Skeletal muscle satellite cell (primary cell): ENCODE measurements at regions not wholly inside any gene's neighbourhood (a gene's known extent, or its start where the extent isn't known, plus 50 kb on each side); places are given as distances from the start of the nearest gene placed in this dataset.

Experiments
- H3K27me3 ChIP-seq: 2 replicates; pipeline ENCODE4 v1.7.0; 2013; ENCODE audit warnings: low read length; ENCODE audit not compliant: control insufficient read depth, insufficient read depth
- H3K36me3 ChIP-seq: 2 replicates; pipeline ENCODE4 v1.7.0; 2013; ENCODE audit warnings: mild to moderate bottlenecking, control low read depth, low read length; ENCODE audit not compliant: insufficient read depth
- H3K4me1 ChIP-seq: 2 replicates; pipeline ENCODE4 v1.7.0; 2013; ENCODE audit warnings: low read length; ENCODE audit not compliant: control insufficient read depth, insufficient read depth
- H3K4me2 ChIP-seq: 2 replicates; pipeline ENCODE4 v1.7.0; 2013; ENCODE audit warnings: mild to moderate bottlenecking, low read length
- H3K4me3 ChIP-seq: 2 replicates; pipeline ENCODE4 v1.7.0; 2013; ENCODE audit warnings: low read length
- H3K9ac ChIP-seq: 2 replicates; pipeline ENCODE4 v1.7.0; 2013; ENCODE audit warnings: mild to moderate bottlenecking, low read depth, low read length, moderate library complexity
- H3K9me3 ChIP-seq: replicated peaks from 2 replicates; pipeline ENCODE4 v1.7.0; 2013; ENCODE audit warnings: mild to moderate bottlenecking, control low read depth, low read length

DNA sequence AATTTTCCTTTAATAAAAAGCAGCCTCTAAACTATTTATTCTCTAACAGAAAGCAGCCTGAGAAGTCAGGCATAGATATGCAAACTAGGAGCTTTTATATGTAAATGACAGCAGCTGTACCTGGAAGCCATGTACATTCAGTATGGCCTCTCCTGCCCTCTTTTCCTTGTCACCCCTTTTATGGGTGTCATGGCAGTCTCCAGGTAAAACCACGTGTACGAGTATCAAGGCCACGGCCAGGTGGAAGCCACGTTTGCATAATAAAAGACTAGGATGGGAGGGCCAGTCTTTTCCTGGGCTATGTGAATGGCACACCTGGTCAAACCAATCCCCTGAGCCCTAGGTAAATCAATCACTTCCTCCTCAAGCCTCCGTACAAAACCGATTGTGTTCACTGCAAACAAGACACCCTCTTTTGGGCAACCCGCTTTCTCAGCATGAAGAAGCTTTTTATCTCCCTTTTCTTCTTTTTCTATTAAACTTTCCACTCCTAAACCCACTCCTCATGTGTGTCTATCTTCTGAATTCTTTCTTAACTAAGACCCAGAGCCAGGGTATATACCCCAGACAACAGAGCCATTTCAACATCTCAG lies 419.5 kb upstream of the CTNND2 start:
- Histone ChIP-seq H3K36me3 (no peaks in the 10 kb centered on the region), H3K9me3 (no peaks in the 10 kb centered on the region), H3K4me2 (no peak overlapping the region), H3K27me3 (no peaks in the 10 kb centered on the region), H3K4me1 (no peaks in the 10 kb centered on the region), H3K4me3 (no peak overlapping the region), H3K9ac (no peak overlapping the region)

DNA sequence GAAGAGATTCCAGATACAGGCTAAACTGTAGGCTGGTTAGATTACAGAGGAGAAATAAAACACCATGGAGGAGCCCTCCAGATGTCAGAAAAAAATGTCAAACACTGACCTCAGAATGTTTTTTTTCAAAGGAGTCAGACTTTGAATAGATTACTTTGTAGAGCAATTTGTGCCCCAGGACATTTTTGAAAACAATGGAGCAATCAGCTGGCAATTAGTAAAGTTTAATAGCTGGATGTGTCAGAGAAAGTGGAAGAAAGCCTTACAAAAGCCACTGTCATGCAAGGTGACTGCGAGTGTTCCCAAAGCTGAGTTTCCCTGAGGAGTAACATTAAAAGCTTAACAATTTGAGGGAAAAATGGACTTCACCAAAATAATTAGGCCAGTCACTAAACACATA lies 417.8 kb upstream of the CTNND2 start:
- Histone ChIP-seq H3K9ac (no peak overlapping the region), H3K9me3 (no peaks in the 10 kb centered on the region), H3K4me1 (no peaks in the 10 kb centered on the region), H3K27me3 (no peaks in the 10 kb centered on the region), H3K4me3 (no peak overlapping the region), H3K4me2 (no peak overlapping the region), H3K36me3 (no peaks in the 10 kb centered on the region)

DNA sequence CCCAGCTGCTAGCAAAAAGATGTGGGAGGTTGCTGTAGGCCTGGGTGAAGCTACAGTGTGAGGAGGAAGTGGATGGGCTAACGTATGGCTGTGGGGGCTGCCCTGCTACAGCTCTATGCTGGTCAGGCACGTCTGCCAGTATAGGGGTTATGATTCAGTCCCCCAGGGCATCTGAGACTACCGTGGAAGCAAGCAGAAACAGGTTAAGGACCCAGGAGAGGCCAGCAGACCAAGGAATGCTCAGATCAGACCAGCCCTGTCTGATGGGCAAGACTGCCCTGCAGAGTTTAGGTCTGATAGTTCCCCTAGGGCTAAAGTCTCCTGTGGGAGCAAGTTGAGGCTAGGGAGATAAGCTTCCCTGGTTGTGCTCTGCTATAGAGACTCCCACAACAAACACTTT lies 416.1 kb upstream of the CTNND2 start:
- no peaks in the 10 kb centered on the region for H3K4me1 ChIP-seq
- no peak overlapping the region for H3K9ac ChIP-seq
- no peaks in the 10 kb centered on the region for H3K36me3 ChIP-seq
- no peak overlapping the region for H3K4me2 ChIP-seq
- H3K27me3 ChIP-seq: no peaks in the 10 kb centered on the region
- no peaks in the 10 kb centered on the region for H3K9me3 ChIP-seq
- H3K4me3 ChIP-seq: no peak overlapping the region

DNA sequence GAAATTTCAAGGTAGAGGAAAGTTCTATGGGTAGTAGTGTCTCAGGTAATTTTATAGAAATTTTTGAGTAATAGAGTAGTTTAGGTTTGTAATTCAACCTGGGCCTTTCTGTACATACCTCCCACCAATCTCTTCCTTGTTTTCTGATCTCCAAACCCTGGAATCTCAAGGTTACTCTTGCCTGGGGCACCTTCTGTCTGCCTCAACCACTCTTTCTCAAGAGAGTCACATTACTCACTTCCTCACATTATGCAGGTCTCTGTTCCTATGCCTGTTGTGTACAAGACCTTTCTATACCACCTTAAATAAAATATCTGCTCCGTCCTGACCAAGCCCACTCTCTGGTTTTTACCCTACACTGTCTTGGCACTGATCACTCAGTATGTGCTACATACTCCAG lies 412.6 kb upstream of the CTNND2 start:
- H3K9ac ChIP-seq: no peak overlapping the region
- H3K4me3 ChIP-seq: no peak overlapping the region
- H3K4me1 ChIP-seq: no peaks in the 10 kb centered on the region
- no peak overlapping the region for H3K4me2 ChIP-seq
- H3K27me3 ChIP-seq: no peaks in the 10 kb centered on the region
- H3K9me3 ChIP-seq: no peaks in the 10 kb centered on the region
- no peaks in the 10 kb centered on the region for H3K36me3 ChIP-seq

DNA sequence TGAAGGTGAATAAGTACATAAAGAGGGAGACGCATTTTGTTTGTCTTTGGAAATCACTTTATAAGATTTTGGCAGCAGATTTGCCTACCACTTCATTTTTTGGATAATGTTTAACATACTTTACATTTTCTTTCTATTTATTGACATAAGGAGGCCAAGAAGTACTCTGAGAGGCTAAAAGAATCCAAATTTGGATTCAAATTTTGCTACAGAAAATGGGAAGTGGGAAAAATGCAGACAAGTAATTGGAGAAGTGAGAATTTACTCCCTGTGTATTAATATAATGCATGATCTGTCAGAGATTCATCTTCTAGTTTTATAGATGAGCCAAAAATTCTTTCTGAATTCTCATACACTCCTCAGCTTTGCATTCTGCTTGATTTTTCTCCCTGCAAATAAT lies 411.2 kb upstream of the CTNND2 start:
- no peaks in the 10 kb centered on the region for H3K4me1 ChIP-seq
- no peaks in the 10 kb centered on the region for H3K9me3 ChIP-seq
- H3K27me3 ChIP-seq: no peaks in the 10 kb centered on the region
- no peak overlapping the region for H3K9ac ChIP-seq
- H3K4me2 ChIP-seq: no peak overlapping the region
- no peak overlapping the region for H3K4me3 ChIP-seq
- H3K36me3 ChIP-seq: no peaks in the 10 kb centered on the region

DNA sequence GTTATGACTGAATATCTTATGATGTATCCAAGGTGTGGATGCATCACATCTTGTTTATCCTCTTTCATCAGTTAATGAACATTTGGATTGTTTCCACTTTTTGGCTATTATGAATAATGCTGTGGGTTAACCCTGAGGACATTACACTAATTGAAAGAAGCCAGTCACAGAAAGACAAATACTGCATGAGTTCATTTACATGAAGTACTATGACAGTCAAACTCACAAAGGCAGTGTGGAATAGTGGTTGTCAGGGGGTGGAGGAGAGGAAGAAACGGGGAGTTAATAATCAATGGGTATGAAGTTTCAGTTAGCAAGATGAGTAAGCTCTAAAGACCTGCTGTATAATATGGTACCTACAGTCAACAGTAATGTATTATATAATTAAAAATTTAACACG lies 409.4 kb upstream of the CTNND2 start:
- H3K9me3 ChIP-seq: no peaks in the 10 kb centered on the region
- no peaks in the 10 kb centered on the region for H3K4me1 ChIP-seq
- H3K4me2 ChIP-seq: no peak overlapping the region

GRCh38 chr5:12312343-12312742 lies 408.1 kb upstream of the CTNND2 start:
- H3K27me3 ChIP-seq: no peaks in the 10 kb centered on the region
- H3K36me3 ChIP-seq: no peaks in the 10 kb centered on the region
- no peaks in the 10 kb centered on the region for H3K4me1 ChIP-seq
- H3K9ac ChIP-seq: no peak overlapping the region
- H3K4me2 ChIP-seq: no peak overlapping the region
- H3K9me3 ChIP-seq: no peaks in the 10 kb centered on the region
- no peak overlapping the region for H3K4me3 ChIP-seq

More for the DNA sequence above, 409.4 kb upstream of the CTNND2 start:
- H3K27me3 ChIP-seq: no peaks in the 10 kb centered on the region
- no peaks in the 10 kb centered on the region for H3K36me3 ChIP-seq
- no peak overlapping the region for H3K4me3 ChIP-seq
- no peak overlapping the region for H3K9ac ChIP-seq

- Histone ChIP-seq H3K4me1 (no peaks in the 10 kb centered on the region), H3K4me3 (no peak overlapping the region), H3K4me2 (no peak overlapping the region), H3K36me3 (no peaks in the 10 kb centered on the region), H3K9me3 (peaks cover 4% of the 10 kb centered on the region), H3K9ac (no peak overlapping the region), H3K27me3 (no peaks in the 10 kb centered on the region)
These were observed 389.9 kb upstream of the CTNND2 start for GRCh38 chr5:12294151-12294550.

DNA sequence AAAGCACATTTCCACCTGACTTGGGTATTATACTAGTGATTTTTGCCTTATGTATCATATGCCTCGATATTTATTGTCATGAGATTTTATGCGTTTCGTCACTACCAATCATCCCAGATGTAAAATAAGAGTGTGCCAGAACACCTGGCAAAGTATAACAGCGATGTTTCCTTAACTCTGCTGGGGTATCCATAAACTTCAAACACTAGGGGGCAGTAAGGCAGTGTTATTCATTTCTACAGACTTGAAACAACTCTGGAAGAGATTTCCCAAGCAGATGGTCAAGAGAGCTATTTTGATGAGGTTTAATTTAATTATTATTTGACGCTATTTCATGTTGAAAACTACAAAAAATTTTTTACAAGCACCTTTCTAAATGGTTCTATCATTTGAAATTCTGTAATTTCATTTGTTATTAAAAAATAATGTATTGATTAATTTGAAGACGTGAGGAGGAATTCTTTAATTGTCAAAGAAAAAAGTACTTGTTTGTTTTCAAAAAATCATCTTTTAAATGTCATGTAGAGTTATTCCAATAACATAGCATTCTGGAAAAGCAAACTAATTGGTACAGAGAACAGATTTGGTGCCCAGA lies 388.5 kb upstream of the CTNND2 start:
- Histone ChIP-seq H3K36me3 (no peaks in the 10 kb centered on the region), H3K4me1 (no peaks in the 10 kb centered on the region), H3K27me3 (no peaks in the 10 kb centered on the region), H3K9ac (no peak overlapping the region), H3K4me2 (no peak overlapping the region), H3K4me3 (no peak overlapping the region), H3K9me3 (no peaks in the 10 kb centered on the region)

- no peak overlapping the region for H3K4me3 ChIP-seq
- no peak overlapping the region for H3K9ac ChIP-seq
- no peaks in the 10 kb centered on the region for H3K4me1 ChIP-seq
- no peaks in the 10 kb centered on the region for H3K9me3 ChIP-seq
- no peaks in the 10 kb centered on the region for H3K27me3 ChIP-seq
- H3K36me3 ChIP-seq: no peaks in the 10 kb centered on the region
- H3K4me2 ChIP-seq: no peak overlapping the region
These were observed 380.4 kb upstream of the CTNND2 start for GRCh38 chr5:12284604-12285003.

DNA sequence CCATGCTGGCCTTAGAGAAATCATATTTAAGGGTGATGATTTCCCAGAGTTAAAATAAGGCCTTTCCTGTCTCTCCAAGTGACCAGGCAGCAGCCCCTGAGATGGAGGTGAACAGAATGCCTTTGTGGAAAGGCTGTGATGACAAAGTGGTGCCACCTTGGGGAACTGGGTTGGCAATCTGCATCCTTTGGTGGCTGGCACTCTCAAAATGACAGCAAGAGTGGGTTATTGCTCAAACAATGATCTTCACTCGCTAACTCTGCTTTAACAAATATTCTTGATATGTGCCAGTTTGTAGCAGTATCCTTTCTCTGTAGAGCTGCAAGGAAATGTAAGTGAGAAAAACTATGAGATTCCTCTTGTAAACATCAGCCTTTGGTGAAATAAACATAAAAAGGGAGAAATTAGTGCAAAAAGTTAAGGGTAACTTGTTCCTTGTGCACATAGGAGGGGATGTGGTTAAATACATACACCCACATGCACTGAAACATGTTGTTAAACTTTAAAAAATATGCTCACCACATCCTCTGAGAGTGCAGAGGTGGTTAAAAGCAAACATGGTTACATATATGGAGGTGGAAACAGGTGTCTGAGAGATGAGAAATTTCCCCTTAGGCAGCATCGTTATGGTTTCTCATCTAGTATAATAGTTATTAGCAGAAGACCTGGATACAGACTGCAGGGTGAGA lies 373.4 kb upstream of the CTNND2 start:
- no peak overlapping the region for H3K9ac ChIP-seq
- H3K4me2 ChIP-seq: no peak overlapping the region

GRCh38 chr5:12274236-12274635 lies 370.0 kb upstream of the CTNND2 start:
- Histone ChIP-seq H3K9me3 (peaks cover 3% of the 10 kb centered on the region), H3K27me3 (no peaks in the 10 kb centered on the region), H3K36me3 (no peaks in the 10 kb centered on the region), H3K4me3 (no peak overlapping the region), H3K4me2 (no peak overlapping the region), H3K9ac (no peak overlapping the region), H3K4me1 (no peaks in the 10 kb centered on the region)

More for the DNA sequence above, 373.4 kb upstream of the CTNND2 start:
- no peak overlapping the region for H3K4me3 ChIP-seq
- H3K36me3 ChIP-seq: no peaks in the 10 kb centered on the region
- H3K27me3 ChIP-seq: no peaks in the 10 kb centered on the region
- H3K4me1 ChIP-seq: no peaks in the 10 kb centered on the region
- H3K9me3 ChIP-seq: no peaks in the 10 kb centered on the region
